Osteoblast (primary cell): ENCODE measurements at regions not wholly inside any gene's neighbourhood (a gene's known extent, or its start where the extent isn't known, plus 50 kb on each side); places are given as distances from the start of the nearest gene placed in this dataset.

ENCODE experiments used
- DNase-seq: peaks from one replicate; pipeline ENCODE4 v3.0.0; 2011; ENCODE audit warnings: low spot score, mixed read lengths; ENCODE audit not compliant: insufficient read length; ENCODE audit errors: missing footprints
- H2AFZ ChIP-seq: 2 replicates; pipeline ENCODE4 v1.6.0; 2011; ENCODE audit warnings: mild to moderate bottlenecking, low read length
- H3K27ac ChIP-seq: 2 replicates; pipeline ENCODE4 v1.5.1; 2011; ENCODE audit warnings: mild to moderate bottlenecking, low read depth, low read length, moderate library complexity
- H3K27me3 ChIP-seq: 2 replicates; pipeline ENCODE4 v1.6.0; 2012; ENCODE audit warnings: mild to moderate bottlenecking, control low read depth, inconsistent platforms, low read length, moderate library complexity; ENCODE audit not compliant: insufficient read depth
- H3K36me3 ChIP-seq: 2 replicates; pipeline ENCODE4 v1.5.1; 2011; ENCODE audit warnings: mild to moderate bottlenecking, low read length, control low read depth, moderate library complexity; ENCODE audit not compliant: insufficient read depth
- H3K4me1 ChIP-seq: 2 replicates; pipeline ENCODE4 v1.5.1; 2011; ENCODE audit warnings: mild to moderate bottlenecking, low read length, control low read depth, moderate library complexity; ENCODE audit not compliant: insufficient read depth
- H3K4me2 ChIP-seq: 2 replicates; pipeline ENCODE4 v1.6.0; 2011; ENCODE audit warnings: mild to moderate bottlenecking, low read length; ENCODE audit not compliant: insufficient read depth
- H3K4me3 ChIP-seq: fragments of 200-600 bp; sonication (generic); 3 replicates; pipeline ENCODE4 v1.5.1; 2012; ENCODE audit warnings: mild to moderate bottlenecking, low read length, inconsistent platforms; ENCODE audit not compliant: insufficient read depth
- H3K79me2 ChIP-seq: 2 replicates; pipeline ENCODE4 v1.6.0; 2012; ENCODE audit warnings: mild to moderate bottlenecking, low read length, control low read depth, inconsistent platforms; ENCODE audit not compliant: insufficient read depth
- H3K9me3 ChIP-seq: 2 replicates; pipeline ENCODE4 v1.5.1; 2011; ENCODE audit warnings: low read depth, low read length, control low read depth
- H4K20me1 ChIP-seq: 2 replicates; pipeline ENCODE4 v1.6.0; 2012; ENCODE audit warnings: mild to moderate bottlenecking, low read length, control low read depth; ENCODE audit not compliant: insufficient read depth
- TF ChIP-seq, protein P1 (sequence below): IDR thresholded peaks from 2 replicates; pipeline ENCODE4 v1.5.1; 2011; ENCODE audit warnings: mild to moderate bottlenecking, low read depth, low read length, moderate library complexity; ENCODE audit errors: extremely low read depth

DNA sequence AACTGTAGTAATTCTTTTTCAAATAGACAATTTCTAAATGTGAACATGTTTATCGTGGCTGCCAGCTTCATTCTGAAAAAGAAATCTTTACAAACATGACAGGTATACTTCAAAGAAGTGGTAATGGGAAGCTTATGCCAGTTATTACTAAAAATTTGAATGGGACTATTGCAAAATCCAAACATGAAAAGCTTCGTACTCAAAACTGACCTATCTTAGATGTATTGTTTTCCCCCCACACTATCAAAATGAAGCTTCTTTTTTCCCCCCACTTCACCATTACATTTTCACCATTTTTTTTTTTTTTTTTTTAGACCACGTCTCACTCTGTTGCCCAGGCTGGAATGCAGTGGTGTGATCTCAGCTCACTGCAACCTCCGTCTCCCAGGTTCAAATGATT, 50.4 kb upstream of the SERTAD2 start:
- TF ChIP-seq, protein P1, sequence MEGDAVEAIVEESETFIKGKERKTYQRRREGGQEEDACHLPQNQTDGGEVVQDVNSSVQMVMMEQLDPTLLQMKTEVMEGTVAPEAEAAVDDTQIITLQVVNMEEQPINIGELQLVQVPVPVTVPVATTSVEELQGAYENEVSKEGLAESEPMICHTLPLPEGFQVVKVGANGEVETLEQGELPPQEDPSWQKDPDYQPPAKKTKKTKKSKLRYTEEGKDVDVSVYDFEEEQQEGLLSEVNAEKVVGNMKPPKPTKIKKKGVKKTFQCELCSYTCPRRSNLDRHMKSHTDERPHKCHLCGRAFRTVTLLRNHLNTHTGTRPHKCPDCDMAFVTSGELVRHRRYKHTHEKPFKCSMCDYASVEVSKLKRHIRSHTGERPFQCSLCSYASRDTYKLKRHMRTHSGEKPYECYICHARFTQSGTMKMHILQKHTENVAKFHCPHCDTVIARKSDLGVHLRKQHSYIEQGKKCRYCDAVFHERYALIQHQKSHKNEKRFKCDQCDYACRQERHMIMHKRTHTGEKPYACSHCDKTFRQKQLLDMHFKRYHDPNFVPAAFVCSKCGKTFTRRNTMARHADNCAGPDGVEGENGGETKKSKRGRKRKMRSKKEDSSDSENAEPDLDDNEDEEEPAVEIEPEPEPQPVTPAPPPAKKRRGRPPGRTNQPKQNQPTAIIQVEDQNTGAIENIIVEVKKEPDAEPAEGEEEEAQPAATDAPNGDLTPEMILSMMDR: no peak
- DNase-seq: no peak
- Histone ChIP-seq H4K20me1 (peaks cover 3% of the 10 kb centered on the region), H3K27ac (no peak overlapping the region), H3K9me3 (no peaks in the 10 kb centered on the region), H3K4me3 (no peak overlapping the region), H3K36me3 (no peaks in the 10 kb centered on the region), H2AFZ (no peak overlapping the region), H3K4me2 (no peak overlapping the region), H3K27me3 (no peaks in the 10 kb centered on the region), H3K79me2 (peaks cover 92% of the 10 kb centered on the region), H3K4me1 (peaks cover 14% of the 10 kb centered on the region)

GRCh38 chr2:64704996-64705395, 51.3 kb upstream of the SERTAD2 start:
- Histone ChIP-seq H3K79me2 (peaks cover 86% of the 10 kb centered on the region), H3K4me1 (peaks cover 5% of the 10 kb centered on the region), H2AFZ (no peak overlapping the region), H3K27ac (no peak overlapping the region), H3K4me3 (no peak overlapping the region), H3K36me3 (peaks cover under 1% of the 10 kb centered on the region), H3K4me2 (no peak overlapping the region), H3K9me3 (no peaks in the 10 kb centered on the region), H3K27me3 (no peaks in the 10 kb centered on the region), H4K20me1 (peaks cover 3% of the 10 kb centered on the region)
- TF ChIP-seq, protein P1: no peak
- DNase-seq: no peak

DNA sequence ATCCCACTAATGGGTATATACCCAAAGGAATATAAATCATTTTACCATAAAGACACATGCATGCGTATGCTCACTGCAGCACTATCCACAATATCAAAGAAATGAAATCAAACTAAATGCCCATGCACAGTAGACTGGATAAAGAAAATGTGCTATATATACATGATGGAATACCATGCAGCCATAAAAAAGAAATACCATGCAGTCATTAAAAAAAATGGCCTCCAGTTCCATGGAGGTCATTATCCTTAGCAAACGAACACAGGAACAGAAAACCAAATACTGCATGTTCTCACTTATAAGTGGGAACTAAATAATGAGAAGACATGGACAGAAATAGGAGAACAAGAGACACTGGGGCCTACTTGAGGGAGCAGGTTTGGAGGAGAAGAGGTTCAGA, 53.6 kb upstream of the SERTAD2 start:
- no peak overlapping the region for H2AFZ ChIP-seq
- H3K79me2 ChIP-seq: peaks cover 86% of the 10 kb centered on the region
- H3K27me3 ChIP-seq: no peaks in the 10 kb centered on the region
- peaks cover 3% of the 10 kb centered on the region for H4K20me1 ChIP-seq
- peaks cover 7% of the 10 kb centered on the region for H3K36me3 ChIP-seq
- H3K27ac ChIP-seq: no peak overlapping the region
- H3K4me3 ChIP-seq: no peak overlapping the region
- no peak overlapping the region for H3K4me2 ChIP-seq
- TF ChIP-seq, protein P1: no peak
- H3K9me3 ChIP-seq: no peaks in the 10 kb centered on the region
- no peak for DNase-seq
- no peaks in the 10 kb centered on the region for H3K4me1 ChIP-seq

- Histone ChIP-seq H3K79me2 (peaks cover 85% of the 10 kb centered on the region), H3K4me3 (no peak overlapping the region), H3K9me3 (no peaks in the 10 kb centered on the region), H3K4me2 (no peak overlapping the region), H3K4me1 (no peaks in the 10 kb centered on the region), H3K36me3 (peaks cover 7% of the 10 kb centered on the region), H3K27ac (no peak overlapping the region), H2AFZ (no peak overlapping the region), H3K27me3 (no peaks in the 10 kb centered on the region), H4K20me1 (peaks cover 3% of the 10 kb centered on the region)
- TF ChIP-seq, protein P1: no peak
- no peak for DNase-seq
Measured at GRCh38 chr2:64708829-64709228, 55.1 kb upstream of the SERTAD2 start.
